HG02678 (cell line): ENCODE measurements at regions not wholly inside any gene's neighbourhood (a gene's known extent, or its start where the extent isn't known, plus 50 kb on each side); places are given as distances from the start of the nearest gene placed in this dataset.
"Not testable (repeated sequence)": the region's sequence is repeated elsewhere in the genome, so short reads cannot be mapped to it uniquely, and the experiment has no call there.

ENCODE experiments used
- ATAC-seq: cut with Tn5 transposase; IDR thresholded peaks from one replicate; pipeline ENCODE4 v1.9.1; 2021; ENCODE audit warnings: mild to moderate bottlenecking, moderate library complexity; ENCODE audit not compliant: unreplicated experiment

- ATAC-seq: no peak
Measured at GRCh38 chr6:85287158-85287557, 162.7 kb upstream of the NT5E start.

- not testable (repeated sequence) for ATAC-seq
Measured at GRCh38 chr6:85286507-85286906, 163.4 kb upstream of the NT5E start.

- ATAC-seq: no peak
Measured at GRCh38 chr6:85285934-85286333, 163.9 kb upstream of the NT5E start.

GRCh38 chr6:85285114-85285513 lies 164.8 kb upstream of the NT5E start:
- no peak for ATAC-seq

- no peak for ATAC-seq
Measured at GRCh38 chr6:85283436-85283835, 166.4 kb upstream of the NT5E start.

GRCh38 chr6:85278466-85279035 lies 171.3 kb upstream of the NT5E start:
- no peak for ATAC-seq

GRCh38 chr6:85276026-85276425 lies 173.9 kb upstream of the NT5E start:
- ATAC-seq: not testable (repeated sequence)

- no peak for ATAC-seq
Measured at GRCh38 chr6:85275338-85275985, 174.4 kb upstream of the NT5E start.

GRCh38 chr6:85273870-85274269 lies 176.0 kb upstream of the NT5E start:
- ATAC-seq: no peak

GRCh38 chr6:85273046-85273445 lies 176.8 kb upstream of the NT5E start:
- ATAC-seq: no peak

- no peak for ATAC-seq
Measured at GRCh38 chr6:85272592-85272991, 177.3 kb upstream of the NT5E start.

- ATAC-seq: no peak
Measured at GRCh38 chr6:85262621-85263020, 187.3 kb upstream of the NT5E start.

GRCh38 chr6:85261271-85261670 lies 188.6 kb upstream of the NT5E start:
- no peak for ATAC-seq

- ATAC-seq: no peak
Measured at GRCh38 chr6:85255661-85256060, 194.2 kb upstream of the NT5E start.

GRCh38 chr6:85252552-85252951 lies 197.3 kb upstream of the NT5E start:
- ATAC-seq: no peak

- no peak for ATAC-seq
Measured at GRCh38 chr6:85252085-85252484, 197.8 kb upstream of the NT5E start.

- ATAC-seq: no peak
Measured at GRCh38 chr6:85251300-85251699, 198.6 kb upstream of the NT5E start.

- no peak for ATAC-seq
Measured at GRCh38 chr6:85250586-85251220, 199.2 kb upstream of the NT5E start.

GRCh38 chr6:85245004-85245403 lies 204.9 kb upstream of the NT5E start:
- no peak for ATAC-seq

GRCh38 chr6:85241498-85242052 lies 208.3 kb upstream of the NT5E start:
- no peak for ATAC-seq

- ATAC-seq: no peak
Measured at GRCh38 chr6:85240787-85241385, 209.0 kb upstream of the NT5E start.

GRCh38 chr6:85237478-85237877 lies 212.4 kb upstream of the NT5E start:
- ATAC-seq: no peak
